ENCODE measurements at regions not wholly inside any gene's neighbourhood (a gene's known extent, or its start where the extent isn't known, plus 50 kb on each side); places are given as distances from the start of the nearest gene placed in this dataset.

- DNase-seq = no peak
Observed at GRCh38 chr4:125060376-125060775, 254.4 kb upstream of the FAT4 start.

DNA sequence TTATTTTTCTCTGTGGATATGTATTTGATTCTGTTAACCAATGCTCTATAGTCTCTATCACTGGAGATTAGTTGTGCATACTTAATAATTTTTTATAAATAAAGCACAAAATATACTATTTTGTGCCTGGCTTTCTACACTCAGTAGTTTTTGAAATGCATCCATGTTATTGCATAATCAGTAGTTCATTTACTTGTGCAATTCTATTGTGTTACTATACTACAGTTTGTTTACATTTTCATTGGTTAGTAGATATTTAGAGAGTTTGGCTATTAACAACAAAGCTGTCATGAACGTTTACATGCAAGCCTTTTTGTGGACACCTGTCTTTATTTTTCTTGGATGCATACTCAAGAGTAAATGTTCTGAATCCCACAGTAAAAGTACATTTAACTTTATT is 265.0 kb upstream of the FAT4 start:
- no peak for DNase-seq

- DNase-seq = no peak
Observed at GRCh38 chr4:125045311-125045710, 269.4 kb upstream of the FAT4 start.

DNA sequence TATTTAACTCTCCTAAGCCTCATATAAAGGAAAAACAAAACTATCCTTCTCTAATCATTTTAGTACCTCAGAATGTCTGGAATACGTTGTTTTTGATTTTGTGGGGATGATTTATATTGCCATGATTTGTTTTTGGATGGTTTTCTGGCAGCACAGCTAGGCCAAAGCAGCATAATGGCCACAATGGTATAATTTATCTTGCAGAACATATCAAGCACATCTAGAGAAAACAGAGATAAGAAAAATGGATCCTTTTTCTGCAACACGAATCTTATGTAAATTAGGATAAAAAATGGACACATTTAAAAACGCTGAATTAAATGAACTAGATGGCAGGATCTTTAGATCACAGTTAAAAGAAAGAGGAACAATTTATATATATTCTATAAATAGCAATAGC is 269.9 kb upstream of the FAT4 start:
- no peak for DNase-seq

- DNase-seq = no peak
Observed at GRCh38 chr4:125043486-125043885, 271.3 kb upstream of the FAT4 start.

DNA sequence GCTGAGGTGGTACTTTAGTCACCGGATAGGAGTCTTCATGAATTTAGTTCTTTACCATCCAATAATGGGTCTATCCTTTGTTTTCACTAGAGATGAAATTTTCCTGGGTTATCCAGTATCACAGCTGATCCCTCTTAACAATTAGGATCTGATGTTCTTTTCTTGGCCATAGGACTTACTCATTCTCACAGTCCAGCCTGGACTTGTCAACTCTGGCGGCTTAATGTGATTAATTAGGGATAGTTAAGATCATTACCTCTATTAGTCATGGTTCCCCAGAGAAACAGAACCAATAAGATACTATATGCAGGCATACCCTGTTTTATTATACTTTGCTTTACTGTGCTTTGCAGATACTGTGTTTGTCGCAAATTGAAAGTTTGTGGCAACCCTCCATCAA is 272.7 kb upstream of the FAT4 start:
- DNase-seq = no peak

DNA sequence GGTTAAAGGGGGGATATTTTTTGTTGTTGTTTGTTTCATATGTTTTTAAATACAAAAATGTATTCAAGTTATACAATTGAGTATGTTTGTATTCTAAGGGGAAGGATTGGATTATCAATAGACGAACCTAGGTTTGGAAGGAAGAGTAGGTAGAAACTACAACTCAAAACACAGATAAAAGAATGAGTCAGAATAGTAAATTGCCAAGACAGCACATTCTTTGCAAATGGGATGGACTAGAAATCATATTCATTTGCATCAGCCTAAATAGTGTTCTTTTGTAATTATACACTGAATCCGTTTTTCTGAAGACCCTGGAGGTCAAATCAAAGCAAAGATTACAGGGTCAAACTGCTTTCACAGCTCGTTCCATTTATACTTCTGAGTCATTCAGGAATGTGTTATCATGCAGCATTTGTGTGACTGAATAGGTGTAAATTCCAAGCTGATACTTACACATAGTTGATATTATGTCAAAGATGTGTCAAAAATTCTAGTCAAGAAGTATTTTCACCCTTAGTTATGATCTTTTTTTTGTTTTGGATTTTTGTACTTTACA is 273.3 kb upstream of the FAT4 start:
- no peak for DNase-seq

DNA sequence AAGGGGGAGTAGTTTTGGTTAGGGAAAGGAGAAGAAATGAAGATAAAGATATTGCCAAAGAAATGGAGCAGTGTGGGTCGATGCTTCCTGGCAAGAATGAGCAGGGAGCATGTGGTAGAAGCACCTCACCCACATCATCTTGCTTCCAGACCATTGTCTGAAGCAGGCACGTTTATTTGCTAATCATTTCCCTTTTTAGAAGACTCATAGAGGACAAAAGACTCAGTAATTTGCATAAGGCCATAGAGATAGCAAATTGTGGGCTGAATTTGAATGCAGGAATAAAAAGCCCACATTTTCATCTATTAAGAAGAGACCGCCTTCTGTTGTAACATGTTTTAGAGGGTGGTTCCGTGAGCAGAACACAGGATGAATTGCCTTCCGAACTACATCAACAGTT is 275.2 kb upstream of the FAT4 start:
- DNase-seq = no peak

GRCh38 chr4:125022855-125023501 is 291.8 kb upstream of the FAT4 start:
- DNase-seq = no peak

GRCh38 chr4:125021189-125021588 is 293.6 kb upstream of the FAT4 start:
- DNase-seq = no peak

DNA sequence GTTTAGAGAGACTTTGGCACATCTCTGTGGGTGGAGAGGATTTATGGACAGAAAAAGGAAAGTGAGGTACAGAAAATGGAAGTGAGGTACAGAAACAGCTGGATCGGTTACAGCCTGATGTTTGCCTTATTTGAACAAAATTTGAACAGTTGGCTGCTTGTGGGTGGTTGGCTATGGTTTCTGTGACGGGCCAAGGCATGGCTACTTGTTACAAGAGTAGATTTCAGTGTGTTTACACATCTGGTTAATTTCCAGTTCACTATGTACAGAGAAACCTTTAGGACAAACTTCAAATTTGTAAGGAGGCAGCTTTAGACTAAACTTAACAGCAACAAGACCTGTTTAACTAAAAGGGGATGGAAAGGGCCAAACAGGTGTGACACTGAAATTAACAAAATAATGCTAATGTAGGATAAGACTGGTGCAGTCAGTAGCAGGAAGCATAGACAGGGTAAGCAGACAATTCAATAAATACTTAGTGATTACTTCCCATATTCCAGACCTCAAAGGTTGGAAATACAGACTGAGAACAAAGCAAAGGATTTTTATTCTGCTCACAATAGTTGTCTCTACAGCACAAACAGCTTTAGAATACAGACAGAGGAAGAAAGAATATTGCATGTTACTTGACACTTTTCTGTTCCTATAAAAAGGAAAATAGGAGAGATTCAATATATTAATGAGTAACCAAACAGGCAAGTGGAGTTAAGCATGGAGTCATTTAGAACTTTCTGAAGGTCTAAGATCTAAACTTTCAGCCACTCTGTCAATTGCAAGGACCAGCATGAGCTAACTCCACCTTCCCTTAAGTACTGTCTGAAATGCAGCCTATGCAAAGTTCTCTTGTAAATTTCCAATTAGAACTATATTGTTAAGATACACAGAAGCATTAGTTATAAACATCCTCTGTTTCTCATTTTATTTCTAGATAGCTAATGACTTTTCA is 294.4 kb upstream of the FAT4 start:
- no peak for DNase-seq

DNA sequence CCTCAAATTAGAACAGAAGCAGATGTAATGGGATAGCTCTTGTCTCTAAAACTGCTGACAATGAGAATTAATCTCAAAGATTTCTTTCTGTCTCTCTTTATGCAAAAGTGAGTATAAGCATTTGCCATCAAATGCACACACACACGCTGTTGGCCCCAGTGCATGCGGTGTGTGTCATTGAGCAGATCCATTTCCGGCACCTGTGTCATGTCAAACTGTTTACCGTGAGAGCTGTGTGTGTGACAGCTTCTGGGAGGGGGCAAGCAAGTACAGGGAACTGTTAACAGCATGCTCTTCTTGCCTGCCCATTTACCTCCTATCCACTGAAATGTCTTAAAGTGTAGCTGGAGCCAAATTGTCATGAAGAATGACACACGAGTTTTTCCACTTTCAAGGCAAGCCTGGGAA is 297.9 kb upstream of the FAT4 start:
- no peak for DNase-seq

- no peak for DNase-seq
Observed at GRCh38 chr4:125013891-125014290, 300.9 kb upstream of the FAT4 start.

DNA sequence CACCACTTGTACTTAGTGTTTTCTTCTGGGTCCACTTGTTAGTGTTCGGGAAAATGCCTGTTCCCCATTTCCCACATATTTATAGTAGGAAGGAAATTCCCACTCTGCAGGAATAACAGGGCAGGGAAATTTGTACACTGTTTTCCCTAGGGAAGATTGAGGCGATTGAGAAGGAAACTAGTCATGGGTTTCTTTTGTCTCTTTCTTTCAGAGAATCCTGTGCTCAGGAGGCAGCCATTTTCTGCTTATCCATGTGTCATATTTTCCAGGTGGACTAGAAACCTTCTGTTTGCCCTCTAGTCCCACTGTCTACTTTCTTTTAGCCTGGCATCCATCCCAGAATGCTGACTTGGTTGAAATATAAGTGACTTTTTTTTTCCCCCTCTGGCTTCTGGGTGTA is 299.1 kb upstream of the ANKRD50 start:
- no peak for DNase-seq

DNA sequence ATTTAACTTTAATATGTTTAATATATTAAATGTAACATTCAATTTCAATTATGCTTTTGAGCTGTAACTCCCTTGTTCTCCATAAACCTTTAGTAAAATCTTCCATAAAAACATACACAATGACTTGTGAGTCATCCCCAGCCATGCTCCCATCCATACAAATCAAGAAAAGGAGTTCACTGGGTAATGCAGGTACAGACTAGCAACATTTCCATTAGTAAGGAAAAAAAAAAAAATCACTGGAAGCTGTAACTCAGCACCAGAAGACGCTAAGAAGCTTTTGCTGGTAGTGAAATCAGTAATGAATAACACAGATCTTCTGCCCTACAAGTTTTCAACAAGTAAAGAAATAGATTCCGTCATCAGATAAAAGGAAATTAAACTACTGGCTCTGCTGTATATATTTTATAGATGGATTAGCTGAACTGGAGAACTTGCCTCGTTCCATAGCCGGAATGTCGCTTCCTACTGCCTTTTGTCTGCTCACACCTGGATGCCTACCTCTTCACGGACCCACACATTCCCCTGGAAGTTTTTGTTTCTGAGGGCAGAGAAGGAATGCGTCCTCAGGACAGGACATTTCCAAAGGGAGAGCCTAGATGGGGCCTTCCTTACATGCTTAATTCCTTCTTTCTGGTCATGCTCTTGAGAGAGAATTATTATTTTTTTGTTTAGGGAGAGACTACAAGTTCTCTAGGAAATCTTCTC is 298.4 kb upstream of the ANKRD50 start:
- DNase-seq = no peak

- no peak for DNase-seq
Observed at GRCh38 chr4:125008676-125009075, 296.1 kb upstream of the ANKRD50 start.

DNA sequence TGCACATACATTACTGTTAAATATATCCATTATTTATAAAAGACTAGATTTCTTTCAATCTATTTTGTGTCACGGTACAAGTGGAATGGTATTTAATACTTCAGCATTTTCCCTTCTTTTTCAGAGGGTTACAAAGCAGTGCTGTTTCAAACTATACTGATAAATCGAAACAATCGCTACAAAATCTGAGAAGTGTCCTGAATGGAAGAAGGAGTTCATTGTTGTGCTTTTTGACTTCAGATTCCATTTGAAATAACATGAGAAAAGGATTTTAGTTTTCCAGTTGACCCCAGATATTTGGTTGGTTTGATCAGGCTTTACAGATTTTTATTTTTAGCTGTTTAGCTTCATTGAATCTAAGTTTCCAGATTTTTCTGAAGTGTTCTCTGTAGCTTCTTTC is 292.1 kb upstream of the ANKRD50 start:
- DNase-seq = no peak

DNA sequence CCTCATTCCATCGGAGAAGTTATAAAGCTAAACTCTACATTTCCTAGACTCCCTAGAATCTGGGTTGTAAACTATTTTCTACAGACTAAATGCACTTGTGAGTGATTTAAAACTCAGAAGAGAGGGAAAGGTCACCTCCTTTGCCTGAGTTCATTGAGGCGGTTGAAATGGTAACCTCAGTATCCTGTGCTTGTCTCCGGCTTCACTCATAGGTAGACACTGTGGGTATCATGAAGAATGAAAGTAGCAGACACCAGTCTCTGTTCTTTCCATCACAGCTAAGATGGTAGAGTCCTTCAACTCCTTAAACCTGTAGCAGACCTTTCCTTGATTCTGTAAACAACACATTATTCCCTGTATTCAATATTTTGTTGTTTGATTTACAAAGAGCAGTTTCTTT is 291.3 kb upstream of the ANKRD50 start:
- no peak for DNase-seq

DNA sequence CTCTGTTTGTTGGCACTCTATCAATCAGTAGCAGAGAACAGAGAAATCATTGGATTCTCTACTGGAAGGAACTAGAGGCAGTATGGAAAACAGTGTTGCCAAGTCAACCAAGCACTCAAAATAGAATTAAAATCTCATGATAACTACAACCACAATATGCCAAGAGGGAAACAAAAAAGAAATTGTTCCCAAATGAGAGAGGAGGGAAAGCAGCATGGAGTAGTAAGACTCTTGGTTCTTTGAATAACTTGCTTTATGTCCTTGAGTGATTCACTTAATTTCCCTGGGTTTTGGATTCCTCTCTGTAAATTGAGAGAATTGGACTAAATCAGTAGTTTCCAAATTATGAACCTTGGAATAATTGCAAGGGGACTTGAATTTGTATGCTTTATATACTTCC is 285.5 kb upstream of the ANKRD50 start:
- no peak for DNase-seq

DNA sequence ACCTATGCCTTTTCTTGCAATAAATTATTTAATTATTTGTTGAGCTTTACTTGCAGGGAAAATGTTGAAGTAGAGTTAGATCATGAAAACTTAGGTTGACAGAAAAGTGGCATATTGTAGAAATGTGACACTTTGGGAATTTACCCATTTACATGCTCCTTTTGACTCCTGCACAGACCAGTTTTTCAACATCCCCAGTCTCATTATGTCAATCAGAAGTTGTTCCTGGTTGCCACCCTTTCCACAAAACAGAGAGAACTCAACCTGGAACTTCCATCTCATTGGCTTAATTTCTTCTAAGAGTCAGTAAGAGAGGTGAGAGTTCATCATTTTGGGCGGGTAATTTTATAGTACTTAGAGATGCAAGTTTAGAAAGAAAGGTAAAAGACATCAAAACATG is 284.6 kb upstream of the ANKRD50 start:
- no peak for DNase-seq

- no peak for DNase-seq
Observed at GRCh38 chr4:124993838-124994237, 281.3 kb upstream of the ANKRD50 start.

DNA sequence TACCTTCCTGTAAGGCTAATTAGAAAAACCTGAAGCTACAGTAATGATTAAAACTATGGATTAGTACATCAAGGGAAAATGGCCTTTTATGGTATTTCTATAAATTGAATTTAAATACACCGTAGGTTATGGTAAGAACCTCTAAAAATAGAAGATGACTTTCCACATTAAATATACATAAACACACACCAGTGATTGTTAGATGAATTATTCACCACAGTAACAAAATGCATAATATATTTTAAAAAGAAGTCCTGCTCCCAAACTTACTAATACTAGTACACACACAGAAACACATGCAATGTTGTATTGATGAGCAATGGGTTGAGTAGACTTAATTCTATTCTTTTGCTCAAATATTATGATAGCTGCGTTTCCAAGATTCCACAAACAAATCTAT is 277.9 kb upstream of the ANKRD50 start:
- no peak for DNase-seq

DNA sequence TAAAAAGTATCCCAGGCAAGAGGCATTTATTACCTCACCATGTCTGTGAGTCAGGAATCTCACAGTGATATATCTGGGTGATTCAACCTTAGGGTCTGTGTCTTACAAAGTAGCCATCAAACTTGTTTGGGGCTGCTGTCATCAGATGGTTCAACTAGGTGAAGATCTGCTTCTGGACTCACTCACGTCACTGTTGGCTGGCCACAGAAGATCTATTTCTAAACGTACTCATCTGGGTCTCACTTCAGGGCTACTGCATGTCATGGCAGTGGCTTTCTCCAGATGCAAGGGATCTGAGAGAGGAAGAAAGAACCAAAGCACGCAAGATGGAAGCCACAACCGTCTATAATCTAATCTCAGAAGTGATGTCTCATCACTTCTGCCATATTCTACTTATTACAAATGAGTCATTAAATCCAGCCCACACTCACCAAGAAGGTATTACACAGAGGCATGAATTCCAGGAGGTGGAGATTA is 267.8 kb upstream of the ANKRD50 start:
- no peak for DNase-seq
